Neutrophil (primary cell): ENCODE measurements at regions not wholly inside any gene's neighbourhood (a gene's known extent, or its start where the extent isn't known, plus 50 kb on each side); places are given as distances from the start of the nearest gene placed in this dataset.

Source experiments
- H3K27ac ChIP-seq: fragments of 200-600 bp; sonication (generic); 2 replicates; pipeline ENCODE4 v1.5.1; 2016; ENCODE audit warnings: mild to moderate bottlenecking, moderate library complexity
- H3K27me3 ChIP-seq: fragments of 200-600 bp; sonication (generic); 2 replicates; pipeline ENCODE4 v1.6.0; 2016; ENCODE audit warnings: mild to moderate bottlenecking
- H3K36me3 ChIP-seq: fragments of 200-600 bp; sonication (generic); 2 replicates; pipeline ENCODE4 v1.5.1; 2017
- H3K4me1 ChIP-seq, 2 experiments: fragments of 200-600 bp in 1 of 2; sonication (generic) in 1 of 2; 1 replicate in 1 of 2; 2 replicates in 1 of 2; pipeline versions ENCODE4 v1.5.1 to v1.6.1; 2013 to 2016; ENCODE audit warnings: low read depth in 1 of 2, low read length in 1 of 2, mild to moderate bottlenecking in 1 of 2, moderate library complexity in 1 of 2; ENCODE audit not compliant: control insufficient read depth in 1 of 2, insufficient read depth in 1 of 2
- H3K4me3 ChIP-seq, 2 experiments: fragments of 200-600 bp in 1 of 2; sonication (generic) in 1 of 2; 1 replicate in 1 of 2; 2 replicates in 1 of 2; pipeline ENCODE4 v1.5.1; 2013 to 2016; ENCODE audit warnings: low read depth in 1 of 2, low read length in 1 of 2, mild to moderate bottlenecking in 1 of 2, moderate library complexity in 1 of 2
- H3K9me3 ChIP-seq: fragments of 200-600 bp; sonication (generic); 2 replicates; pipeline ENCODE4 v1.5.1; 2016
- TF ChIP-seq, protein P1 (sequence below): fragments of 200-600 bp; sonication (generic); IDR thresholded peaks from 2 replicates; pipeline ENCODE4 v1.5.1; 2016; ENCODE audit warnings: antibody characterized with exemption

DNA sequence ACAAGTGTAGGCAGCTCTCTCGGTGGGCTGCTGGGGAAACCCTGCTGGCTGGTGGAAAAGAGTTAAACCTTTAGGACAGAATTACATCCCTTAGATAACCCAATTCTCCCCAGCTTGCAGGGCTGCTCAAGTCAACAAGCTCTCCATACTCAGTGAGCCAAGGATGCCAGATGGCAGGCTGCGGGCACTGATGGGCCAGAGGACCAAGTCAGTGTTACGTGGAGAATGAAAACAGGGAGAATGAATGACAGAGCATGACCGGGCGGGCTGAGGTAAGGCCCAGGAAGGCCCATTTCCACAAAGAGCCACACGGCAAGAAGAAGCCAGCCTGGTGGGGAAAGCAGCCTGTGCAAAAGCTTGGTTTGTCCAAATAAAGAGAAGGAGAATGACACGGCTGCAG lies 58.7 kb upstream of the CD93 start:
- Histone ChIP-seq H3K36me3 (no peaks in the 10 kb centered on the region), H3K27me3 (no peaks in the 10 kb centered on the region), H3K4me3 (no peak overlapping the region), H3K27ac (peak overlapping the region; percentile 99), H3K4me1 (peaks cover 83 to 88% of the 10 kb centered on the region in 2 experiments), H3K9me3 (no peaks in the 10 kb centered on the region)
- TF ChIP-seq, protein P1, sequence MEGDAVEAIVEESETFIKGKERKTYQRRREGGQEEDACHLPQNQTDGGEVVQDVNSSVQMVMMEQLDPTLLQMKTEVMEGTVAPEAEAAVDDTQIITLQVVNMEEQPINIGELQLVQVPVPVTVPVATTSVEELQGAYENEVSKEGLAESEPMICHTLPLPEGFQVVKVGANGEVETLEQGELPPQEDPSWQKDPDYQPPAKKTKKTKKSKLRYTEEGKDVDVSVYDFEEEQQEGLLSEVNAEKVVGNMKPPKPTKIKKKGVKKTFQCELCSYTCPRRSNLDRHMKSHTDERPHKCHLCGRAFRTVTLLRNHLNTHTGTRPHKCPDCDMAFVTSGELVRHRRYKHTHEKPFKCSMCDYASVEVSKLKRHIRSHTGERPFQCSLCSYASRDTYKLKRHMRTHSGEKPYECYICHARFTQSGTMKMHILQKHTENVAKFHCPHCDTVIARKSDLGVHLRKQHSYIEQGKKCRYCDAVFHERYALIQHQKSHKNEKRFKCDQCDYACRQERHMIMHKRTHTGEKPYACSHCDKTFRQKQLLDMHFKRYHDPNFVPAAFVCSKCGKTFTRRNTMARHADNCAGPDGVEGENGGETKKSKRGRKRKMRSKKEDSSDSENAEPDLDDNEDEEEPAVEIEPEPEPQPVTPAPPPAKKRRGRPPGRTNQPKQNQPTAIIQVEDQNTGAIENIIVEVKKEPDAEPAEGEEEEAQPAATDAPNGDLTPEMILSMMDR, result no peak

DNA sequence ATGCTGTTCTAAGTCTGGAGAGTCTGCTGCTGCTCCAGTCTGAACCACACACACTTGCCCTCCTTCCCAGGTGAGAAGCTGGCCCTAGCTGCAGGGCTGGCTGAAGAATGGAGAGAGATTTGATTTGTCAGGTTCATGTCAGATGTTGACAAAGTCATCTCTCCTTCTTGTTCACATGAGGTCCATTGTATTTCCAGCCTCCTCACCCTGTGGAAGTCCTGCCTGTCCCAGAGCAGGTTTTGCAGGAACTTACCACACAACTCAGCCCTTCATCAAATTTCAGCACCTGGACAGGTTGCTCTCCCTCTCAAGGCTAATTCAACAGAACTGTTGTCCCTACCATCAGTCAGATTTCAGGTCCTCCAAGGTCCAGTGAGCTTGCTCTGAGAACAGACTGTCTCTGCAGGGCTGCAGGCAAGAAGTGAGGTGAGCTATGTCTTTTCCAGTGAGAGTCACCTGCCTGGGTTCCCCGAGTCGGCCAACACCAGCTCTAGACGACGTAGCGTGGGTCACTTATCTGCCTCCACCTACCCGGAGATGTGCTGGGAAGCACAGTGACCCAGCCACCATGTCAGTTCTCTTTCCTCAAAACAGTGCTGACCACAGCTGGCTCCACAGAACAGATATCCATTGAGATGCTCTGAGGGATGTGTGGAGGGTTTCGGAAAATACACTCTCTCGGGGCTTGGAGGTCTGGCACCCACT lies 58.0 kb upstream of the CD93 start:
- Histone ChIP-seq H3K4me3 (no peak overlapping the region), H3K27ac (peak overlapping the region; percentile 99), H3K36me3 (no peaks in the 10 kb centered on the region), H3K27me3 (no peaks in the 10 kb centered on the region), H3K9me3 (no peaks in the 10 kb centered on the region), H3K4me1 (peaks cover 79 to 87% of the 10 kb centered on the region in 2 experiments)
- TF ChIP-seq, protein P1, result no peak

DNA sequence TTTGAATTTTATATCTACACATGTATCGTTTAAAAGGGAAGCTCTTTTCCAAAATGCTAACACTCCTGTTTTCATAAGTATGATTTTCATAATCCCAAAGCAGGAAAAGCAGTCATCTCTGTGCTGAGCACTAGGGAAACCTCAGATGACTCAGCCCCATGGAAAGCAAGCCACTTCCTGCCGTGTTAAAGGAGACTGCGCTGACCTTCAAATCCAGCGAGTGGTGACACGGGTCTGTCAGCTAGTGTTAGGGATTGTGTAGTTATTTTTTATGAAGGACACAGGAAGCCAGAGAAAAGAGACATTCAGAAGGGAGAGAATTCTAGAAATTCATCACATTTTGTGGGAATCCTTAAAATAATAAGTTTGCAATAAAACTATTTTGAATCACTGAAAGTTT lies 57.0 kb upstream of the CD93 start:
- Histone ChIP-seq H3K4me1 (peaks cover 79 to 87% of the 10 kb centered on the region in 2 experiments), H3K9me3 (no peaks in the 10 kb centered on the region), H3K36me3 (no peaks in the 10 kb centered on the region), H3K27ac (peak overlapping the region; percentile 99), H3K4me3 (peak overlapping the region; percentile 7 to 38), H3K27me3 (no peaks in the 10 kb centered on the region)
- TF ChIP-seq, protein P1, result peak; percentile 33

DNA sequence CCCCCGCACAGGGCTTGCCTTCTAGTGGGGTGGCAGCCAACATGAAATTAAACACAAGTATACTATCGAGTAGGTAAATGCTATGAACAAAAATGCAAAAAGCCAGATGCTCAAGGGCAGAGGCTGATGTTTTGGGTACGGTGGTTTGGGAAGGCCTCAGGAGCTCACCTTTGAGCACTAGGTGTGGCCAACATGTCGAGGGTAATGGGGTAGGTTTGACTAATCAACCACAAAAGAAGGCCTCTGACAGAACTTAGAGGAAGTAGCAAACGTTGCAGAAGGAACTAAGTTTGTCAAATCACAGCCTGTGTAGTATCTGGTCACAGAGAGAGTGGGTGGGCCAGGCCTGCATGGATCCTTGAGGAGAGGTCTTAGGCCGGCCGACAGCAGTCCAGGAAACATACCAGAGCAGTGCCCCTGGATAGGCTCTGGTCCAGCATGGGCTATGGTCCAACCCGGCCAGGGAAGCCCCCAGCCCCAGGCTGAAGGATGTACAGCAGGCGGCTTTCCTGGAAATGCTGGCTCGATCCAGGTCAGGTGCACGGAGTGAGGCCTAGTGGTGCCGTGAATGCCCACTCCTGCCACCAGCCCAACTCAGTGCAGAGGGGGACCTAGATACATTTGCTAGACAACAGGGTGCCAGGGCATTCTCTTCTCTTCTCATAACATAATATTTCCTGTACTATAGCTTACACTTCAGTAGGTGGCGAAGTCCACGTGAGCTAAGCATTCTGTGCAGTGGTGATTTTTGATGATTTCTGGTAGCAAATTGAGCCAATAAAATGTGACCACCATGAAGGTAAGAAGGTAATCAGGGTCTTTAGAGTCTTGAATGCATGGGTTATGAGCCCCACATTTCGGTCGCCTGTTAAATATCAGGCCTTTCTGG lies 56.3 kb upstream of the CD93 start:
- H3K4me1 ChIP-seq, result peaks cover 79 to 87% of the 10 kb centered on the region in 2 experiments
- peak overlapping the region; percentile 99 for H3K27ac ChIP-seq
- H3K4me3 ChIP-seq, result peak overlapping the region; percentile 7 to 38
- no peaks in the 10 kb centered on the region for H3K9me3 ChIP-seq
- no peaks in the 10 kb centered on the region for H3K27me3 ChIP-seq
- no peaks in the 10 kb centered on the region for H3K36me3 ChIP-seq
- TF ChIP-seq, protein P1, result no peak

DNA sequence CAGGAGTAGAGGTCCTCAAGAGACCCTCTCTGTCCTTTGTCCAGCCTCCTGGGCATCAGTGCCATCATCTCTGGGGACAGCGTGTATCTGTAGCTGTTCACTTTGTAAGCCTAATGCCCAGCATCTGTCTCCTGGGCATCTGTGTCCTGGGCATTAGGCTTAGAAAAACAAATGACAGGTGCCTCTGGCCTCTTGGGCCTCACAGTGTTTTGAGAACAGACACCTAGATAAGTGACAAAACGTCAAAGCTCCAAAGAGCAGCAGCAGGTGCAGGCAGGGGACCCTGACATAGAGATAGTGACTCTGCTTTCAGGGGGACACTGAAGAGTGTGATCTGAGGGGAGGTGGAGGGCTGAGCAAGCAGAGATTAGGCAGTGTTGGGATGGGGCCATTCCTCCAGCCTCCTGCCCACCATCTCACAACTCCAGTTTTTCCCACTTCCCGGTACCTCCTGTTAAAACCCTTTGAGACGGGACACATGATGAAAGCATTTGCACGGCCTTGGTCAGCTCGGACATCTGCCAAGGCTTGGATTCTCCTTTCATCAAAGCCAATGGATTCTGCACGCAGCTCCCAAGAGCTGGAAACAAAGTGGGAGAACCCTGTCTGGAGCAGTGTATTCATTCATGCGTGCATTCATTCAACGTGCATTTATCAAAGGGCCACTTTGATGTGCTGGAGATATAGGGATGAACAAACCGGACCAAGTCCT lies 55.5 kb upstream of the CD93 start:
- Histone ChIP-seq H3K4me3 (peak overlapping the region in 1 of 2 experiments; percentile 34), H3K36me3 (no peaks in the 10 kb centered on the region), H3K27ac (peak overlapping the region; percentile 99), H3K9me3 (no peaks in the 10 kb centered on the region), H3K27me3 (no peaks in the 10 kb centered on the region), H3K4me1 (peaks cover 79 to 87% of the 10 kb centered on the region in 2 experiments)
- TF ChIP-seq, protein P1, result no peak
